Heart right ventricle (tissue), 16 donors: ENCODE measurements at regions not wholly inside any gene's neighbourhood (a gene's known extent, or its start where the extent isn't known, plus 50 kb on each side); places are given as distances from the start of the nearest gene placed in this dataset.

Experiments used
- ATAC-seq, 8 donors: fragments of 200-7000 bp; cut with Tn5 transposase; one replicate each; pipeline ENCODE4 v1.9.1; 2020; ENCODE audit warnings: mild to moderate bottlenecking in 8 of 8, moderate library complexity in 8 of 8, moderate number of reproducible peaks in 1 of 8
- DNase-seq, 2 donors: peaks; one replicate each; pipeline ENCODE4 v3.0.0-alpha.2; 2020
- H3K27ac ChIP-seq, 10 donors: fragments of 200-600 bp; sonication (generic) in 2 of 10; one replicate each; pipeline versions ENCODE4 v1.5.0 to v1.8.0; 2020 to 2022; ENCODE audit warnings: mild to moderate bottlenecking in 3 of 10
- H3K27me3 ChIP-seq, 7 donors: fragments of 200-600 bp; one replicate each; pipeline ENCODE4 v1.8.0; 2021 to 2022; ENCODE audit warnings: mild to moderate bottlenecking in 2 of 7
- H3K36me3 ChIP-seq, 9 donors: fragments of 200-600 bp; sonication (generic) in 1 of 9; one replicate each; pipeline versions ENCODE4 v1.5.0 to v1.8.0; 2020 to 2022; ENCODE audit warnings: mild to moderate bottlenecking in 2 of 9
- H3K4me1 ChIP-seq, 9 donors: fragments of 200-600 bp; sonication (generic) in 1 of 9; one replicate each; pipeline versions ENCODE4 v1.5.0 to v1.8.0; 2020 to 2022; ENCODE audit warnings: mild to moderate bottlenecking in 4 of 9
- H3K4me3 ChIP-seq, 10 donors: fragments of 200-600 bp; sonication (generic) in 2 of 10; one replicate each; pipeline versions ENCODE4 v1.5.0 to v1.8.0; 2020 to 2022; ENCODE audit warnings: mild to moderate bottlenecking in 7 of 10, moderate library complexity in 2 of 10
- H3K9me3 ChIP-seq, 11 donors: fragments of 200-600 bp in 10 of 11; sonication (generic) in 2 of 11; one replicate each; pipeline versions ENCODE4 v1.5.0 to v1.8.0; 2013 to 2022; ENCODE audit warnings: mild to moderate bottlenecking in 2 of 11, control low read depth in 1 of 11, moderate library complexity in 1 of 11
- WGBS, 2 donors: extraction: QIAGEN DNeasy Blood & Tissue Kit; methylation state at CpG; one replicate each; pipeline ENCODE4 v1.1.7; 2013; ENCODE audit warnings: inconsistent platforms in 1 of 2; 5-methylcytosine and 5-hydroxymethylcytosine counted together
- intact Hi-C, 10 donors: fragments of 100-400 bp; cut with DNase I; formaldehyde crosslinking; loops; one replicate each; pipeline versions ENCODE4 v1.11.1 to v1.14.2; 2022
- TF ChIP-seq, protein P1 (sequence below), 9 donors: fragments of 200-600 bp; sonication (generic) in 2 of 9; IDR thresholded peaks; one replicate each; pipeline versions ENCODE4 v1.5.0 to v1.8.0; 2021 to 2022; ENCODE audit warnings: antibody characterized with exemption in 9 of 9, mild to moderate bottlenecking in 5 of 9, moderate library complexity in 1 of 9
- donor health status: Arrhythmogenic right ventricular cardiomyopathy.
- donor health status: ischemic (EF 13 %, LVEDD 7.1; RV severe dilation, severe dysfunction).
- donor health status: healthy with polysubstance abuse.
- donor health status: DM: no; HTN: yes; CAD: no.
- donor health status: DM: no; HTN: no; CAD: no.
- donor health status: ischemic (EF 25% LVEDD 6.9; RV normal size, moderate dysfunction).
- donor health status: ischemic (EF 25% LVEDD 5.7; RV mildly dilated, moderate dysfunction).
- donor health status: healthy.
- donor health status: DM: yes; HTN: yes; CAD: no.
- donor health status: Ischemic cardiomyopathy.
- donor health status: ischemic (EF 35%, LVEDD 5.7; RV mildly dilated, moderate dysfunction).
- donor health status: nonischemic (EF 11% LVEDD 7.7; RV severe dilation, severe dysfunction).
- donor health status: DM: yes; HTN: yes; CAD: no.
- donor health status: PGD.
- donor health status: ischemic (EF 29% LVEDD 5.4; RV normal size, mild dysfunction).
- donor health status: nonischemic (EF 23%, LVEDD 6.1; RV moderate dilation, normal function).

- 94 to 95% methylated on average over 1 of the region's 1 CpG for WGBS, 2 donors
- H3K27ac ChIP-seq = no peak overlapping the region
- intact Hi-C loops = no loop called here
These were observed 164.7 kb upstream of the MEIS1 start for GRCh38 chr2:66270247-66270646.

GRCh38 chr2:66269166-66269565, 165.8 kb upstream of the MEIS1 start:
- Histone ChIP-seq H3K9me3 (no peaks in the 10 kb centered on the region), H3K4me1 (no peaks in the 10 kb centered on the region), H3K4me3 (no peak overlapping the region), H3K27ac (no peak overlapping the region), H3K27me3 (peaks cover 0 to 6% (median 0%) of the 10 kb centered on the region in 7 donors), H3K36me3 (no peaks in the 10 kb centered on the region)
- ATAC-seq (no peak), DNase-seq (no peak)
- 95 to 98% methylated on average over 1 of the region's 1 CpG for WGBS, 2 donors
- TF ChIP-seq, protein P1, sequence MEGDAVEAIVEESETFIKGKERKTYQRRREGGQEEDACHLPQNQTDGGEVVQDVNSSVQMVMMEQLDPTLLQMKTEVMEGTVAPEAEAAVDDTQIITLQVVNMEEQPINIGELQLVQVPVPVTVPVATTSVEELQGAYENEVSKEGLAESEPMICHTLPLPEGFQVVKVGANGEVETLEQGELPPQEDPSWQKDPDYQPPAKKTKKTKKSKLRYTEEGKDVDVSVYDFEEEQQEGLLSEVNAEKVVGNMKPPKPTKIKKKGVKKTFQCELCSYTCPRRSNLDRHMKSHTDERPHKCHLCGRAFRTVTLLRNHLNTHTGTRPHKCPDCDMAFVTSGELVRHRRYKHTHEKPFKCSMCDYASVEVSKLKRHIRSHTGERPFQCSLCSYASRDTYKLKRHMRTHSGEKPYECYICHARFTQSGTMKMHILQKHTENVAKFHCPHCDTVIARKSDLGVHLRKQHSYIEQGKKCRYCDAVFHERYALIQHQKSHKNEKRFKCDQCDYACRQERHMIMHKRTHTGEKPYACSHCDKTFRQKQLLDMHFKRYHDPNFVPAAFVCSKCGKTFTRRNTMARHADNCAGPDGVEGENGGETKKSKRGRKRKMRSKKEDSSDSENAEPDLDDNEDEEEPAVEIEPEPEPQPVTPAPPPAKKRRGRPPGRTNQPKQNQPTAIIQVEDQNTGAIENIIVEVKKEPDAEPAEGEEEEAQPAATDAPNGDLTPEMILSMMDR (IDR thresholded peaks at IDR 0.05) = no peak
- intact Hi-C loops = no loop called here

More at GRCh38 chr2:66270247-66270646, 164.7 kb upstream of the MEIS1 start:
- no peaks in the 10 kb centered on the region for H3K4me1 ChIP-seq
- no peaks in the 10 kb centered on the region for H3K9me3 ChIP-seq
- no peaks in the 10 kb centered on the region for H3K36me3 ChIP-seq
- DNase-seq = no peak
- no peak for ATAC-seq
- TF ChIP-seq, protein P1 (IDR thresholded peaks at IDR 0.05) = no peak
- peaks cover 0 to 6% (median 0%) of the 10 kb centered on the region in 7 donors for H3K27me3 ChIP-seq
- H3K4me3 ChIP-seq = no peak overlapping the region

DNA sequence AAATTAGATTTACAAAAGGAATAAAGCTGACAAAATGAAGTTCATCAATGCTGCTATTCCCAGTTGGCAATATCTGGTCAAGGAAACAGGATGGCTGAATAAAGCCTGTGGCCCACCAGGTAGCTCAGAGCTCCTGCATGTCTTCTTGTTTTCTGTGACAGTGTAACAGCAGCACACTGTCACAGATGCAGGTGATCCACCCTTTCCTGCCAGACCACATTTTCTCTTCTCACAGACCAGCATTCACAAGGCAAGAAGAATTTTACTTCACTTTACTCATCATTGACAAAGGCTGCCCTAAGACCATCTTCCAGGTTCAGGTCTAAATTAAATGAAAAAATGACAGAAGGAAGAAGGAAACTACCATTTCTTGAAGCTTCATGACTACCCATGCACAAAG, 166.2 kb upstream of the MEIS1 start:
- Histone ChIP-seq H3K9me3 (no peaks in the 10 kb centered on the region), H3K4me3 (no peak overlapping the region), H3K36me3 (no peaks in the 10 kb centered on the region), H3K27me3 (peaks cover 0 to 6% (median 0%) of the 10 kb centered on the region in 7 donors), H3K27ac (no peak overlapping the region), H3K4me1 (no peaks in the 10 kb centered on the region)
- intact Hi-C loops = no loop called here
- DNase-seq (no peak), ATAC-seq (no peak)
- TF ChIP-seq, protein P1 (IDR thresholded peaks at IDR 0.05) = no peak

GRCh38 chr2:66264354-66264753, 170.6 kb upstream of the MEIS1 start:
- TF ChIP-seq, protein P1 (IDR thresholded peaks at IDR 0.05) = no peak
- 86 to 89% methylated on average over 3 of the region's 3 CpGs for WGBS, 2 donors

More at GRCh38 chr2:66264354-66264753, 170.6 kb upstream of the MEIS1 start:
- ATAC-seq (no peak), DNase-seq (no peak)
- Histone ChIP-seq H3K4me1 (no peaks in the 10 kb centered on the region), H3K27me3 (peaks cover 0 to 3% (median 0%) of the 10 kb centered on the region in 7 donors), H3K27ac (no peak overlapping the region), H3K9me3 (peaks cover 0 to 6% (median 0%) of the 10 kb centered on the region in 11 donors), H3K36me3 (no peaks in the 10 kb centered on the region), H3K4me3 (no peak overlapping the region)
- intact Hi-C loops = no loop called here
